ENCODE measurements at regions not wholly inside any gene's neighbourhood (a gene's known extent, or its start where the extent isn't known, plus 50 kb on each side); places are given as distances from the start of the nearest gene placed in this dataset.

DNA sequence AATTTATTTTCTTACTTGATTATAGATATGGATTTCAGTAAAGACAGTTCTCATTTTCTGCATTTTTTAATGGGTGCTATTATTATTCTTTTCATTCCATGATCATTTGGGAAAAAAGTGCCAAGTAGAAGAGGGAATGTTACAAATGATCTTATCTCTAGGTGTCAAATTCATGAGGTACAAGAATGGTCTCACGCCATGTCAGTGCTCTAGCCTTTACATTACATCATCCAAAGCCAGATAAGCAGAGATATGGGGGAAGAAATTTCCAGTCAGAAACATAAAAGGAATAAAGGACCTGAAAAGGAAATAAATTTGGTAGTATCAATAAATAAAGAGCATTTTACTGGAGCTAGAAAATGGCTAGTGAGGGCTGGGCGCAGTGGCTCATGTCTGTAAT, 1544.2 kb upstream of the CDH6 start:
- TF ChIP-seq, protein P1, sequence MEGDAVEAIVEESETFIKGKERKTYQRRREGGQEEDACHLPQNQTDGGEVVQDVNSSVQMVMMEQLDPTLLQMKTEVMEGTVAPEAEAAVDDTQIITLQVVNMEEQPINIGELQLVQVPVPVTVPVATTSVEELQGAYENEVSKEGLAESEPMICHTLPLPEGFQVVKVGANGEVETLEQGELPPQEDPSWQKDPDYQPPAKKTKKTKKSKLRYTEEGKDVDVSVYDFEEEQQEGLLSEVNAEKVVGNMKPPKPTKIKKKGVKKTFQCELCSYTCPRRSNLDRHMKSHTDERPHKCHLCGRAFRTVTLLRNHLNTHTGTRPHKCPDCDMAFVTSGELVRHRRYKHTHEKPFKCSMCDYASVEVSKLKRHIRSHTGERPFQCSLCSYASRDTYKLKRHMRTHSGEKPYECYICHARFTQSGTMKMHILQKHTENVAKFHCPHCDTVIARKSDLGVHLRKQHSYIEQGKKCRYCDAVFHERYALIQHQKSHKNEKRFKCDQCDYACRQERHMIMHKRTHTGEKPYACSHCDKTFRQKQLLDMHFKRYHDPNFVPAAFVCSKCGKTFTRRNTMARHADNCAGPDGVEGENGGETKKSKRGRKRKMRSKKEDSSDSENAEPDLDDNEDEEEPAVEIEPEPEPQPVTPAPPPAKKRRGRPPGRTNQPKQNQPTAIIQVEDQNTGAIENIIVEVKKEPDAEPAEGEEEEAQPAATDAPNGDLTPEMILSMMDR (IDR thresholded peaks at IDR 0.05; ENCODE audit: borderline replicate concordance, extremely low read depth, low read length, poor library complexity, severe bottlenecking), result no peak
- TF ChIP-seq EZH2 (IDR thresholded peaks at IDR 0.05; ENCODE audit: borderline replicate concordance, low read depth, low read length, severe bottlenecking), result no peak

Data from DND-41 (cell line).